ENCODE measurements at regions not wholly inside any gene's neighbourhood (a gene's known extent, or its start where the extent isn't known, plus 50 kb on each side); places are given as distances from the start of the nearest gene placed in this dataset.

DNA sequence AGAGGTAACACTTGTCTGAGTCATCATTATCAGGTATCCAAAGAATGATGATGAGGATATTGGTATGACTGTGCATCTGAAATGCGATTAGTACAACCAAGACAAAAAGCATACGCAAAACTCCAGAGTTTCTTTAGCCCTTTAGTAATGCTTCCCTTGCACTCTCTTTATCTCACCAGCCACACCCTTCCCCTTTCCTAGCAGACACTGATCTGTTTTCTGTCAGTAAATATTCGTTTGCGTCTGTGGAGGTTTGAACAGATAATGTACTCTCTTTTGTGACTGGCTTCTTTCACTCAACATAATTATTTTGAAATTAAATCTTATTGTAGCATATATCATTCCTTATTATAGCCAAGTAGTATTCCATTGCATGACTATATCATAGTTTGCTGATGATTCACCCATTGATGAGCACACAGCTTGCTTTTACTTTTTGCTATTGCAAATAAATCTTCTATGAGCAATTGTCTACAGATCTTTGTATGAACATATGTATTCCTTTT is 775.7 kb downstream of the SLC6A15 start:
- no peak for FAIRE-seq
- TF ChIP-seq, protein P1, sequence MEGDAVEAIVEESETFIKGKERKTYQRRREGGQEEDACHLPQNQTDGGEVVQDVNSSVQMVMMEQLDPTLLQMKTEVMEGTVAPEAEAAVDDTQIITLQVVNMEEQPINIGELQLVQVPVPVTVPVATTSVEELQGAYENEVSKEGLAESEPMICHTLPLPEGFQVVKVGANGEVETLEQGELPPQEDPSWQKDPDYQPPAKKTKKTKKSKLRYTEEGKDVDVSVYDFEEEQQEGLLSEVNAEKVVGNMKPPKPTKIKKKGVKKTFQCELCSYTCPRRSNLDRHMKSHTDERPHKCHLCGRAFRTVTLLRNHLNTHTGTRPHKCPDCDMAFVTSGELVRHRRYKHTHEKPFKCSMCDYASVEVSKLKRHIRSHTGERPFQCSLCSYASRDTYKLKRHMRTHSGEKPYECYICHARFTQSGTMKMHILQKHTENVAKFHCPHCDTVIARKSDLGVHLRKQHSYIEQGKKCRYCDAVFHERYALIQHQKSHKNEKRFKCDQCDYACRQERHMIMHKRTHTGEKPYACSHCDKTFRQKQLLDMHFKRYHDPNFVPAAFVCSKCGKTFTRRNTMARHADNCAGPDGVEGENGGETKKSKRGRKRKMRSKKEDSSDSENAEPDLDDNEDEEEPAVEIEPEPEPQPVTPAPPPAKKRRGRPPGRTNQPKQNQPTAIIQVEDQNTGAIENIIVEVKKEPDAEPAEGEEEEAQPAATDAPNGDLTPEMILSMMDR (IDR thresholded peaks at IDR 0.05) = no peak

DNA sequence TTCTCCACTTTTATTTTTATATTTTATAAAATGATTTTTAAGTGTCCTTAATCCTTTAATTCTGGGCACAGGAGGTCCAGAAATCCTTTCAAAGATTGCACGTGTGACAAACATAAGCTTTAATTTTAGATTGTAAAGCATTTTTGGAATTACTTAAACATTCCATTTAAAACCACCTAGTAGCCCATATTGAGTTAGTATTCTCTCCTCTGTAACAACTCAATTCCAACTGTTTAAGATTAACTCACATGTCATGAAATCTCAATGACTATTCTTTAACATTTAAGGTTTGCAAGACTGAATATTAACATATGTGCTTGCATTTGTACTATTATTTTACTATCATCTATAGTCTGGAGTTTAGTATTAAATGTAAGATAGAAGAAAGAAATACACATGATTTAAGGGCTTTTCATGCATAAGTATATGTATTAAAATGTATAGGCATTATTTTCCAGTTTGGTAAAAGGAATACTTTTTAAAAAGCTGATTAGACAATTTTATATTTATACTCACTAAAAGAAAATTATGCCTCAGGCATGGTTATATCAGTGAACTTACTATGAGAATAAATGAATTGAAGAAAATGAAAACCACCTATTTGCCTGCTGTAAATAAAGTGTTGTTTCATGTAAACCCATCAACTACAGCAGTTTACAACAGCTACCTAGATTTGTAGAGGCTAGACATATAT is 776.9 kb downstream of the SLC6A15 start:
- no peak for FAIRE-seq
- WGBS, 2 donors = 34 to 46% methylated on average over 1 of the region's 1 CpG
- no peaks in the 10 kb centered on the region for H3K9me3 ChIP-seq
- H3K27me3 ChIP-seq = no peaks in the 10 kb centered on the region
- H3K4me1 ChIP-seq = no peaks in the 10 kb centered on the region
- H3K27ac ChIP-seq = no peak overlapping the region
- H3K4me3 ChIP-seq = no peak overlapping the region
- no peak for ATAC-seq
- no peak for DNase-seq
- TF ChIP-seq, protein P1 (IDR thresholded peaks at IDR 0.05) = no peak
- intact Hi-C loops (cut with DNase I) = no loop called here
- H3K36me3 ChIP-seq = no peaks in the 10 kb centered on the region

More for the DNA sequence above, 775.7 kb downstream of the SLC6A15 start:
- no peak for DNase-seq
- ATAC-seq = no peak
- Histone ChIP-seq H3K27ac (no peak overlapping the region), H3K4me3 (no peak overlapping the region), H3K9me3 (no peaks in the 10 kb centered on the region), H3K27me3 (no peaks in the 10 kb centered on the region), H3K4me1 (no peaks in the 10 kb centered on the region), H3K36me3 (no peaks in the 10 kb centered on the region)
- 40 to 50% methylated on average over 4 of the region's 4 CpGs for WGBS, 2 donors
- intact Hi-C loops (cut with DNase I) = no loop called here

DNA sequence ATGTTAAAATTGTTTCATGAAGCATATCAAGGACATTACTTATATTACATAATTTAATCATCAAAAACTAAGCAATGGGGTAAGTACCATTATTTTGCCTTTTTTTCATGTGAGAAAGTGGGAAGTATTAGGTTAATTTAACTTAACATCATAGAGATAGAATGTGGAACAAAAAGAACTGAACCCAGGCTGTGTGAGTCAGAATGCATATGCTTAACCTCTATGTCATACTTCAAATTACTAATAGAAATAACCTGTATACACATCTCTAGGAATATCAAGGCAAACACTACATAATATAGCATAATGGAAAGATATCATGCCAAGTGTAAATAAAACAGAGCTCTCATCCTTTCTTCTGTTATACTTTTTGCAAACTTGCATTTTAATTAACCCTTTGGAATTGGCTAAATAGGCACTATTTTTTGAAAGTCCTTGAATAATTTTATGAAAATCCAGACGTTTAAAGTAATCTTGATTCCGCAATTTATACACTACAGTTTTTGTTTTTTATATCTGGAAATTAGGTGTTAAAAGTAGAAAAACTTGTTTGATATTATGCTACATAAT is 777.7 kb downstream of the SLC6A15 start:
- H3K9me3 ChIP-seq = no peaks in the 10 kb centered on the region
- 48 to 61% methylated on average over 2 of the region's 2 CpGs for WGBS, 2 donors

GRCh38 chr12:84131076-84131475 is 781.5 kb downstream of the SLC6A15 start:
- 57 to 74% methylated on average over 2 of the region's 2 CpGs for WGBS, 2 donors
- no peak for FAIRE-seq
- DNase-seq = no peak
- intact Hi-C loops (cut with DNase I) = no loop called here
- H3K27me3 ChIP-seq = no peaks in the 10 kb centered on the region
- no peak for ATAC-seq
- H3K9me3 ChIP-seq = no peaks in the 10 kb centered on the region
- H3K4me1 ChIP-seq = no peaks in the 10 kb centered on the region
- no peaks in the 10 kb centered on the region for H3K36me3 ChIP-seq
- TF ChIP-seq, protein P1 (IDR thresholded peaks at IDR 0.05) = no peak
- H3K4me3 ChIP-seq = no peak overlapping the region
- H3K27ac ChIP-seq = no peak overlapping the region

More for the DNA sequence above, 777.7 kb downstream of the SLC6A15 start:
- intact Hi-C loops (cut with DNase I) = no loop called here
- ATAC-seq (no peak), FAIRE-seq (no peak), DNase-seq (no peak)
- Histone ChIP-seq H3K4me3 (no peak overlapping the region), H3K36me3 (no peaks in the 10 kb centered on the region), H3K27ac (no peak overlapping the region), H3K27me3 (no peaks in the 10 kb centered on the region), H3K4me1 (no peaks in the 10 kb centered on the region)
- TF ChIP-seq, protein P1 (IDR thresholded peaks at IDR 0.05) = no peak

All from pancreas (tissue), 10 donors.